NCI-H1105 treated with DMSO at 0.1 percent for 48 hours (cell line): ENCODE measurements at regions not wholly inside any gene's neighbourhood (a gene's known extent, or its start where the extent isn't known, plus 50 kb on each side); places are given as distances from the start of the nearest gene placed in this dataset.
"Not testable (repeated sequence)": the region's sequence is repeated elsewhere in the genome, so short reads cannot be mapped to it uniquely, and the experiment has no call there.

Experiments
- DNase-seq: peaks from one replicate; lab custom pipeline; 2025; lab: John Stamatoyannopoulos, UW

DNA sequence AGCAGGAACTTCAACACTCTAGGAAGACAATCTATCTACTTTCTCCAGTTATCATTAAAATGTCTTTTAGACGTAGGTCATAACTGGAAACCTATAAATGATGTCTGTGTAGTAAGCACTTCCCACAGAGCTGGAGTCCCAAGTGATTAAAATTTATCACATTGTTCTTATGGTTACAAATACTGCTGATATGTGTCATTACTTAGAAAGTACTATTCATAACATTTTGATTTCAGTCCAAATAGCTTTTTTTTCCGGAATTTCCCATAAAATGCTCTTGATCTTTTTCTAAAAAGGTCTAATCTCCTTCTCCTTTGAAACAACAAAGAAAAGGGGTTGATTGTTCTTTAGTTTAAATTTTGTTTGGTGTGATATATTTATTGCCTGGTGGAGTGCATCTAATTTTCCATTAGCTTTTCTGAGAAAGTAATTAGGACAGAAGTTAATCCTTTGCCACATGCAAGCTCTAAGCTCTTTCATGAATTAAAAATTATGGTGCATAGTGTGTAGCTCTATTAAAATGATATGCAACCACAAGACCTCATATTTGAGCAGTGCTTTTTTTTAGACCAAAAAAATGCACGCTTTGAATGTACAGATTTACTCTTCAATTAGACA lies 132.7 kb upstream of the TCF21 start:
- no peak for DNase-seq

DNA sequence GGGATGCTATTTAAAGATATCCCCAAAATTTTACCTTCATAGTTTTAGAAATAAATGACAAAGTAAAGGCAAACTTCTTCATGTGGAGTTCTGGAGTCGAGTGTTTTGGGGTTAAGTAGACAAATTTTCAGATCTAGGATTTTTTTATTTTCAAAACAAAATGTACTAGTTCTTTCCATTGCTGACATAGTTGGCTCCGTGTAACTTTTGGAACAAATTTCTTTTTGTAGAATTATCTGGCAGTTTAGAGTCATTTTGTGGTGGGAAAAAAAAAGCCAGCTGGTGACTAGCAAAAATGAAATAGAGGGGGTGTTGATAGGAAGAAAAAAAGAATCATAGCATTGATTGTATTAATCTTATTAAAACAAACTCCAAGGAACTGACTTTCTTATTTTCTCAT lies 131.6 kb upstream of the TCF21 start:
- no peak for DNase-seq

DNA sequence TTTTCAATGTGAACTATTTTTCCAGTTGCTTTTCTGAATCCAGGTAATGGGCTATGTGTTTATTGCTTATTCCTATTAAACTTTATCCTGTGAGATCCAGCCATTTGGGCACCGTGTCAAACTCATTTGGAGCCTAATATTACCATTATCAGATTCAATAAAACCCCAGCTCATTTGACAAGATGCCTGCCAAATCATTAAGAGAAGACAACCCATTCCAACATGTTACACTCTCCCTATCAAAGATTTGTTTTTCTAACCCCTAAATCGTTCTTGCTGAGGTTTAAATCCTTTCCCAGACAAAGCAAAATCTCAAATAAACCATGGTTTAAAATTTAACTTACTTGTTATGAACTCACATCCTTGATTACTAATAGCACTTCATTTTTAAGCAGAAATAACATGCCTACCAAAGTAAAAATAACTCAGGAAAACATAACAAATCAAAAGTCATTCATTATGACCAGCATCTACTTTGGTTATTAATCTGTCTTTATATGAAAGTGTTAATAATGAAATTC lies 130.0 kb upstream of the TCF21 start:
- no peak for DNase-seq

DNA sequence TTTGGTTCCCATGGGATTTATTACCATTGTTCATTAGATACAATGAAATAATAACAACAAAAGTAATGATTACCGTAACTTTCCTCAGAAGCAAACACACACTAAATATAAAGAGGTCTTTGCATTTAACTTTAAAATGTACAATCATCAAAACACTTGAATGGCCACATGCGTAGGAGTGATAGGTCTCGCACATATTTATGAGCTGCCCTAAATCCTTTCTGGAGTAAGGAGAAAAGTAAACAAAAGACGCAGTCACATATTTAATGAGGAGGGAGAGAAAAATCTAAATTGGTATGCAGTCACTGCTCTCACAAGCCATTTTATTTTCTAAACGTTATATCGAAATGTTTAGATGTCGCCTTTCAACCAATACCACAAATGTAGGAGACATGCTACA lies 129.4 kb upstream of the TCF21 start:
- DNase-seq, result no peak

DNA sequence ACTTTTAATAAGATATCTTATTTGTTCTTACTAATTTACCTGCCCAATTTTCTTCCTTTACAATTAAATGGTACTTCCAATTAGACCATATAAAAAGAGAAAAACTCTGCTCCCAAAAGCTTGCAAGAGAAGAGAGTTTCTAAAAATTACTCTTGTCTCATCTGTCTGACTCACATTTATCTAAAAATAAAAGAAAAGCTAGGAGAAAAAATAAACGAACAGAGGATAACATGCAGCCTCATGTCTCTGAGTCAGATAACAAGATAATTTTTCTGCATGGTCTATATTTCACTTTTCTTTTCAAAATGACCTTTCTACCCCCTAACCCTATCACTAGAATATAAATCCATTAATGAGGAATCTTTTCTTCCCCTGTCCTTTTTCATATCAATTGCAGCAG lies 127.2 kb upstream of the TCF21 start:
- no peak for DNase-seq

DNA sequence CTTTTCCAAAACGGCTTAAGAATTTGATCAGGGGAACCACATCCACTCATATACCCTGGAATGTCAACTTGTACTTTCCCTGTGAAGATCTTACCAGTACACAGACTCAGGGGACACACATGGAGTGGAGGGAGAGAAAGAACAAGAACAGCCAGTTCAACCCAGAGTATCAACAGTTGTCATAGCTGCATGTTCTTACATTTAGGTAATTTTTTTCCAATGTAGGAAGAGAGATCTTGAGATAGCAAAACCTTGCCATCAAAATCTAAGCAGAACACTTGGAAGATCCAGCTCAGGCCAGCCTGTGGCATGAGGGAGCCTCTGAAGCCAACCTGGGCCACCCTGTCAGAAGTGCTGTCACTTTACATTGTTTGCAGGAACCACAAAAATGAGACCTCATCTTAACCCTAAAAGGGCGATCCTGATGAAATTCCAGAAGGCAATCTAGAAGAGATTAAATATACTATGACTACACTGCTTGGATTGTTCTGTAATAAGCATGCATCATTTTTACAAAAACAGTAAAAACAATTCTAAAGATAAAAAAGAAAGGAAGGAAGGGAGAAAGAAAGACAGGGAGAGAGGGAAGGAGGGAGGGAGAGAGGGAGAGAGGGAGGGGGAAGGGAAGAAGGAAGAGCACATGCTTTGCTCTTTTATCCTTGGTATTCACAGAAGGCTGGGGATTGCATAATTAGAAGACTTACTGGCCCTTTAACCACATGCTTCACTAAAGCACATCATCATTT lies 124.7 kb upstream of the TCF21 start:
- DNase-seq, result no peak

DNA sequence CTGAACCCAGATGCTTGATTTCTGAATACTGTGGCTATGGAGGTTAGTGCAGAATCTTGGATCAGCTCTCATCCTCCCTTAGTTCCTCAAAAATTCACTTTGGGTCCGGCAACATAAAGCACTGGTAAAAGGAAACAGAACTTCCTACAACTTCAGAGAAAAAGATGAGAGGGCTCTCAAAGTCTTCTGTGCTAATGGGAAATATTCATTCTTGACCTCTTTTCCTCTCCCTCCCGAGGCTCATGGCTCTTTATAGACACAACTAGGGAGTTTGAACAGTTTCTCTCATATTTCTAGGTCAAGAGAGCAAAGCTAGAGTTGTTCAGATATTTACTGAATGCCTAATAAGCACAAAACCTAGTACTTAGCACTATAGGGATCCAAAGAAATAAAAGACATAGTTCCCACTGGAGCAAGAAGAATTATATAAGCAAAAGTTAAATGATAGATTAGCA lies 124.1 kb upstream of the TCF21 start:
- no peak for DNase-seq

DNA sequence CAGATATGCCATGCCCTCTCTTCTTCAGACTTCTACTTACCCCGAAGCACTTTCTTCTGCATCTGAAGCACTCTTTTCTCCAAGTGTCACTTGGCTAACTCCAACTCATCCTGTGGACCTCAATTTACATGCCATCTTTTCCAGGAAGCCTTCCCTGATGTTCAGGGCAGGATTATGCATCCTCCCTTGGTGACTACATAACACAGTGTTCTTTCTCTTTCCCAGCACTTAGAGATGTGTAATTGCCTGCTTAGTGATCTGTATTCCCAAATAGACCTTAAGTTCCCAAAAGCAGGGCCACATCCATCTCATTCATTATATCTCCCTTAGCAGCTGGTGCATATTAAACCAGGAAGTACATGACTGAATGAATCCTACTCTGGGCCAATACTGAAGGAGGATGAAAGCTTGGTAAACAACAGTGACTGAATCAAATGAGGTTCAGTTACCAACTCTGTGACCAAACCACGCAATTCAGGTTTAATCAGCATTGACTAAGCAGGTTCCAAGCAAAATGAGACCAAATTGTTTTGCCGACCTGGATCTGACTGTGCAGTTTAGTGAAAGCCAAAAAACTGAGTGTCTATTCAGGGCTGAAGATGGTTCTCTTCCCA lies 121.4 kb upstream of the TCF21 start:
- no peak for DNase-seq

DNA sequence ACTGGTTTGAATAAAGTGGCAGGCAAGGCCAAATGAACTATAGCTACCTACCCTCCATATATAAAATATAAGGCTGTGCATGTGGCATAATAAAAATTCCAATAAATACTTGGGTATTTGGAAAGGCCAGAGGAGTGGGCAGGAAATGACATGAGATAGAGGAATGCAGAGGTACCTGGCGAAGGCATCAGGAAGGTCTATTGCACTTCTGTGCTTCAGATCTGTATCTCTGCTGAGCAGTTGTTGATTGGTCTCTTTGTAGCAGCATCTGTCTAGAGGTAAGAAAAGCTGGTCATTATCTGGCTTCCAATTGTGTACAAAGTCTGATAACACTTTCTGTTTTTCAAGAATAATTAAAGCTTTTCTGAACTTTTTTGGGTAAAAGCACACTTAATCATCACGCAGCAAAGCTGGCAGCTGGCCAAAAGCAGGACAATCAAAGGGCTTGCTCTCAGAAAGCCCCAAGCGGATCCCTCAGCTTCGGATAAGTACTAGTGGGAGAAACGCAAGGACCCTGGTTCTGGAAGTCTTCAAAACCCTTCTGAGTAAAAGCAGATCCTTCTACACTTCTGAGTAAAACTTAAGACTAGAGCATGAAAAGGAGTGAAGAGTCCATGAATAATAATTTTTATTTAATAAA lies 120.1 kb upstream of the TCF21 start:
- no peak for DNase-seq

DNA sequence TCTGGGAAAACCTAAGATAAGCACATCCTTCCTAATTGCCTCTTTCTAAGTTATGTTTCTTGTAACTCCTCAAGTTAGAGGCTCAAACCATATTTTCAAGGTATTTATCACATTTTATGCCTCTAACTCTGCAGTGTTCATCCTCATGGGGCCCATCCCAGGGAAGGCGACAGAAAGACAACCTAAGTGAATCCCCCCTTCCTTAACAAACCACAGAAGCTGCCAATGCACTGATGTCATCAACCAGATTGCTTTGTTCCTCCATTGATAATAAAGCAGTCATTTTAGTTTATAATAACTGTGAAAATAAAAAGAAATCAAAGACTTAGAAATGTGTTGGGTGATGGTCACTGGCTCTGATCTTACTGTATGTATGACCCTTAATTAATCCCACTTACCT lies 119.5 kb upstream of the TCF21 start:
- DNase-seq, result no peak

DNA sequence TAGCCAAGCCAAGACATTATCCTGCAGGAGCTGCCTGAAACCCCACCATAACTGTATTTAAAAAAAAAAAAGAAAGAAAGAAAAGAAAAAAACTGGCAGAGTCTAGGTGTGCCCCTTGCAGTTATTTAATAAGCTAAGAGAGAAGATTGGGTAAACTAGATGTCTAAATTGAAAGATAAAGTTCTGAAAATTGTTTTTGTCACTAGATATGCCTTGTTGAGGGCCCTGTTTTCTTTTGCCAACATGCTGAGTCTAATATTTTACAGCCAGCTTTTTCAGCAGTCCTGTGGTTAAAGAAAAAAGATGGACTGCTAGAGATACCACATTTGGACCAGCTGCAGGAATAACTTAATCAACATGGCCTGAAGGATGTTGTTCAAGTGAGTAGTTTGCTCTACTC lies 116.3 kb upstream of the TCF21 start:
- DNase-seq, result no peak

DNA sequence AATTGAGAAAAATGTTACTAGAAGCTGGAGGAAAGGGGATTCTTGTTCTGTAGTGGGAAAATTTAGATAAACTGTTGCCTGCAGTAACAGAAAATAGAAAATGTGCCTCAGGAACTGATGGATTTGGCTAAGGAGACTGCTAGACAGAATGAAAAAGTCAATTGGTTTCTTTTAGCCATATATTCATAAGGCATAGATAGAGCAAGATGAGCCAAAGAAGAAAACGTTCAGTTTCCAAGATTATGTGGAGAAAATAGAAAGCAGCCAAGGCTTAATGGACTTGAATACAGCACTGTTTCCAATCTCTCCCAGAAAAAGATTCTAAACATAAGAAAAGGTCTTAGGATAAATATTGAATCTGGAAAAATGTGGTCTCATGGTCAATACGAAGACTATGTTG lies 115.1 kb upstream of the TCF21 start:
- no peak for DNase-seq

DNA sequence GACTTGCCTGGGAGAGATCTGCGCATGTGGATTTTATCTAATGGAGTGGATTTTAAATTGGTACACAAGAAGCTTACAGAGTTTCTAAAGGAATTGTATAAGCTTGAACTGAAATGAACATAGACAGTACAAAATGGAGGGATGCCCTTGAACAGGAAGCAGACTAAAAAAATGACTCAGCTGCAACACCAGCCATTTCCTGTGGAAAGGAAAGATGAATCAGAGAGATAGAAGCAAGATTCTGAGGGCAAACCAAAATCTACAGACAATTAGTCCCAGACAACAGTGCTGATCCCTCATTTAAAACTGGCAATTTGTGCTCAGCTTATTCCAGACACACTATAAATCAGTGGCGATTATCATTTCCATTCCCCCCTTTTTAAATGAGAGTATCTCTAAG lies 114.6 kb upstream of the TCF21 start:
- no peak for DNase-seq

DNA sequence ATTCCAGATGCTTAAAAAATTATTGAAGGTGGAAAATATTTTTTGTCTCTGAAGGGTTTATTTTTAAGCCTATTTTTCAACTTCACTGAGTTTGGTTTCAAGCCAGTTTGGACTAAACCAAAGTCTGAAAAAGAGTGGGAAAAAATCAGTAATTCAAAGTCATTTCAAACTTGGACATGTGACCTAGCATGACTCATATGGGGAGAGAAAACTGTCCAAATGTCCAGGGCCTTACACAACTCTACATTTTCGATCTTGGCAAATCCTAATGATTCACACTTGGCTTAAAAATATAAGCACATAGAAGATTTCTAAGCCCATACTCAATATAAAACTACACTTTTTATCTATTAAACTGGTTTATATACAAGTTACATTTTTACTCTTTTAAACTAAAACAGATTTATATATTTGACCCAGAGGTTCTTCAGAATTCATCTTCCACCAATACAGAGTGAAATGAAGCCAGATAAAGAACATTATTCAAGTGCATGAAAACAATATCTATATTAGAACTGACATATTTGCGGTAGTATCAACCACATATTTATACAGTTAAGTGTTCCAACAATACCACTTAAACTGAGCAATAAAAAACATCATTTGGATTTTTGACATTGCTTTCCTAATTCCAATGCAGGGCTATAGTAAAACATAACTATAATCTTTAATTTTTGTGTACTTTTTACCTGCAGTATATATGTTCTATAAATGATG lies 110.3 kb upstream of the TCF21 start:
- no peak for DNase-seq

DNA sequence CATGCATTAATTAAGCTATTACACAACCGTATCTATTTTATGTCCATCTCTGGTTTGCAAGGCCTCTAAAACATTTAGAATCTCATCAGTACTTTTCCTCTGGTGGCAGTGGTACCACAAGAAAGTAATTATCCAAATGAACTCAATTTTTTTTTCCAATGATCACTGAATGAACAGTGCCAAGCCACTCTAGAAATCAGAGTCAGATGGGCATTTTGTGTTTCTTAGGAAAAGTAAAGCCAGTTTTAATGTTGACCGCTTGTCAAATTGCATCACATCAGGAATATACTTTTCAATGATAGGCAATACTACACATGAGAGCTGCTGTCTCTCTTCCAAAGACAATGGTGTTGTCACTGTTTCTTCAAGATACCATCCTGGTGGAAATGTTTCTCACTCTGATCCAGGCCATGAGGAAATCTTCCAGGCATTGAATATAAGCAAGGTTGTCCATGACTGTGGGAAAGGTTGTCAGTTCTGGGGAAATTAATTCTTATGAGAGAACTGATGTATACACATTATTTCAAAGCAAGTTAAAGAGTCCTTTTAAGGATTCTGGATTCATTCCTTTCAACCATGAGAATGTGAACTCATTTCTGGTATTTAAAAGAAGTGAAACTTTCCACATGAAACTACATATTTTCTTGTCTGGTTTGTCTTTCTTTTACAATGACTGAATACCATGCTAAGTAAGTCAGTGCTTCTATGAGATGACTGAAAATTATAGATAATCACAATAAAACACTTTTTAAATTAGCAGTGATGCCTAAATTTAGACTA lies 108.8 kb upstream of the TCF21 start:
- DNase-seq, result no peak

DNA sequence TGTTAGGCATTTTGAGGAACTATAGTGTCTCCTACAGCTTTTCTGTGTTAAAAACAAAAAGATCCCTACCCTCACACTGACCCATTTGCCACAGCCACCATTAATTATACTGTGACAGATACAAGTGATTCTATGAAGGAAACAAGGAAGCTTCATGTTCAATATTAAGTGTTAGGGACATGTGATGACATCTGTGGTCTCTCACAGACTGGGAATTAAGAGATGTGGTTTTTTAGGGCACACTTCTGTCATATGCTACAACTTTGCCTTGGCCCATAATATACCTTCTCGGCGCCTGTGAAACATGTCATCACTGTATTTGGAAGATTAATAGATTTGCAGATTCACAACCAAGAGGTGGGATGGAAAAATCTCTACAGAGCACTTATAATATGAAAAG lies 102.9 kb upstream of the TCF21 start:
- DNase-seq, result no peak

DNA sequence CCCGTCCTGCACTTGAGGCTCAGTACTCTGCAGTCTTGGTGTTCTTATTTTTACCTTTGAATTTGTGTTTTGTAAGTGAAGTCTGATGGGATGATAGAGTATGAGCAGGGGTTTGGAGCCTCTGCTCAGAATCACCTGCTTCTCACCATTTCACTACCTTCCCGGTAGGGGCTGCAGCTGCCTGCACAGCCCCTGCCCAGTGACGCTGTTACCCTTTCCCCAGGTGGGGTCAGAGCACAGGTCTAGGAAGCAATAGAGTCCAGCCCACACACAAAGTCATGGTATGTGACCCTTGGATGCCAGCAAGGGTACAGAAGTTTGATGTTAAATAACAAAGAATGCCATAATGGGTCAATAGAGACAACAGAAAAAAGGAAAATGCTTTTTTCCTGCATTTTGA lies 101.8 kb upstream of the TCF21 start:
- no peak for DNase-seq

DNA sequence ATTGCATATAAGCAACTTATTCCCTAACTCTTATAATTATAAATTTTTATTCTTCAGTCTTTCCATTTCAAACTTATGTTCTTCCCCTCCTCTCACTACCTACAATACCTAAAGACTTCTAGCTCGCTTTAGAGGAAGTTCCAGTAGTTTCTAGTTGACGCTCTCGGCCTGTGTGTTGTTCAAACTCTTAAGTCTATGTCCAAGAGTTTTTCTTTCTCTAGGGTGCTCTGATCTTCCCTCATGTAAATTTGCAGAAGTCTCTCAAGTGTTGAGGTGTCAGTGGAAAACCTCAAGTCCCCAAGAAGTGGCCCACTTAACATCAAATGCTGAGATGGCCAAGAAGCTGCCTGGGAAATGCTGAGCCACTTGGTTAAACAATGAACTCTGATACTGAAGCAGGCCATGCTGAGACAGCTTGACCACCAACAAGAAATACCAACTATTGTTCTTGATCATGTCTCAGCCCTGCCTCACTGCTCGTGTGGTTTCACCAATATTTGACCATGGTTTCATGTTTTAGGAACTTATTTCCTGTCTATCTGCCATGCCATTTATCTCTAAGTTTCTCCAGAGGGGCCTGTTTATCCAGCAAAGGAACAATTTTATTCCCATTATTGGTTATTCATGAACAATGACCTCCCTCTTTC lies 100.9 kb upstream of the TCF21 start:
- no peak for DNase-seq

DNA sequence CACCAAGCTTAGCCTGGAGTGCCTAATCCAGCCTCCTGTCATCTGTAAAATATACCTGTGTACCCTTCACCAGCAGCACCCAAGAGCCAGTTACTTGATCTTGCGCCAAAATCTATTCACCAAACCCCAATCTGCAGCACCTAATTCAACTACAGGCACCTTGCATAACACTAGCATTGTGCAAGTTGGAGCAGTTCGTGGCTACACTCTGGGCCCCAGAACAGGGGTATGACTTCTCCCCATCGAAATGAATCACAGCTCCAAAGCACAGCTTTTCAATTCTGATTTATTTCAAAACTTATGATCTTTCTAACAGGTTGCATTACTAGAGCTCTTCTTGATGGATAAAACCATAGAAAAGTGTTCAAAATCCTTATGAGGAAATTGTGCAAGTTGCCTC lies 100.4 kb upstream of the TCF21 start:
- no peak for DNase-seq

DNA sequence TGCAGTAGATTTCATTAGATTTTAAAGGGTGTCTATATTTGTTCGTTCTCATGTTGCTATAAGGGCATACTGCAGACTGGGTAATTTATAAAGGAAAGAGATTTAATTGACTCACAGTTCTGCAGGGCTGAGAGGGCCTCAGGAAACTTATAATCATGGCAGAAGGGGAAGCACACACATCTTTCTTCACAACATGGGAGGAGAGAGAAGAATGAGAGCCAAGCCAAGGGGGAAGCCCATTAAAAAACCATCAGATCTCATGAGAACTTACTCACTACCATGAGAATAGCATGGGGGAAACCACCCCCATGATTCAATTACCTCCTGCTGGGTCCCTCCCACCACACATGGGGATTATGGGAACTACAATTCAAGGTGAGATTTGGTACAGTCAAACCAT lies 99.5 kb upstream of the TCF21 start:
- not testable (repeated sequence) for DNase-seq

DNA sequence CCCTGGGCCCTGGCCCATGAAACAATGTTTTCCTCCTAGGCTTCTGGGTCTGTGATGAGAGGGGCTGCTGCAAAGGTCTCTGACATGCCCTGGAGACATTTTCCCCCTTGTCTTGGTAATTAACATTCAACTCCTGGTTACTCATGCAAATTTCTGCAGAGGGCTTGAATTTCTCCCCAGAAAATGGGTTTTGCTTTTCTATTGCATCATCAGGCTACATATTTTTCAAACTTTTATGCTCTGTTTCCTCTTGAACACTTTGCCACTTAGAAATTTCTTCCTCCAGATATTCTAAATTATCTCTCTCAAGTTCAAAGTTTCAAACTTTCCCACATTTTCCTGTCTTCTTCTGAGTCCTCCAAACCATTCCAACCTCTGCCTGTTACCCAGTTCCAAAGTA lies 98.2 kb upstream of the TCF21 start:
- not testable (repeated sequence) for DNase-seq
